Psoas muscle (tissue), 7 donors: ENCODE measurements at regions not wholly inside any gene's neighbourhood (a gene's known extent, or its start where the extent isn't known, plus 50 kb on each side); places are given as distances from the start of the nearest gene placed in this dataset.

Experiments used
- ATAC-seq, 4 donors: fragments of 200-7000 bp; cut with Tn5 transposase; one replicate each; pipeline ENCODE4 v1.9.1; 2020; ENCODE audit warnings: moderate library complexity in 3 of 4, mild to moderate bottlenecking in 2 of 4
- DNase-seq, 2 donors: peaks; one replicate each; pipeline ENCODE4 v3.0.0-alpha.2; 2020
- H3K27ac ChIP-seq: fragments of 200-600 bp; one replicate; pipeline ENCODE4 v1.8.0; 2022
- H3K27me3 ChIP-seq, 3 donors: fragments of 200-600 bp in 1 of 3; one replicate each; pipeline versions ENCODE4 v1.6.1 to v1.8.0; 2013 to 2022; ENCODE audit warnings: low read length in 2 of 3, mild to moderate bottlenecking in 2 of 3, moderate library complexity in 1 of 3; ENCODE audit not compliant: insufficient read depth in 3 of 3
- H3K36me3 ChIP-seq, 2 donors: fragments of 200-600 bp in 1 of 2; one replicate each; pipeline versions ENCODE4 v1.6.1 to v1.8.0; 2013 to 2022; ENCODE audit warnings: low read depth in 1 of 2, mild to moderate bottlenecking in 1 of 2, moderate library complexity in 1 of 2; ENCODE audit not compliant: insufficient read depth in 1 of 2
- H3K4me1 ChIP-seq: fragments of 200-600 bp; one replicate; pipeline ENCODE4 v1.8.0; 2022
- H3K4me3 ChIP-seq: fragments of 200-600 bp; one replicate; pipeline ENCODE4 v1.8.0; 2022; ENCODE audit warnings: mild to moderate bottlenecking
- H3K9me3 ChIP-seq: fragments of 200-600 bp; one replicate; pipeline ENCODE4 v1.8.0; 2022
- WGBS, 3 donors: extraction: QIAGEN DNeasy Blood & Tissue Kit; methylation state at CpG; one replicate each; pipeline versions ENCODE4 v1.1.6 to v1.1.7; 2013; 5-methylcytosine and 5-hydroxymethylcytosine counted together
- intact Hi-C, 2 donors: fragments of 100-400 bp; cut with DNase I; formaldehyde crosslinking; loops; one replicate each; pipeline versions ENCODE4 v1.11.0 to v1.14.2; 2022
- TF ChIP-seq, protein P1 (sequence below): fragments of 200-600 bp; IDR thresholded peaks from one replicate; pipeline ENCODE4 v1.8.0; 2022; ENCODE audit warnings: antibody characterized with exemption
- donor health status: healthy with polysubstance abuse.
- donor health status: DM: no; HTN: no; CAD: no; lungs with moderate emphysema.
- donor health status: Bipolar disorder and iron deficiency.
- donor health status: healthy.
- donor health status: DM: yes; HTN: yes; CAD: no.
- donor health status: DM: no; HTN: no; CAD: no.
- donor health status: DM: yes; HTN: yes; CAD: no.

DNA sequence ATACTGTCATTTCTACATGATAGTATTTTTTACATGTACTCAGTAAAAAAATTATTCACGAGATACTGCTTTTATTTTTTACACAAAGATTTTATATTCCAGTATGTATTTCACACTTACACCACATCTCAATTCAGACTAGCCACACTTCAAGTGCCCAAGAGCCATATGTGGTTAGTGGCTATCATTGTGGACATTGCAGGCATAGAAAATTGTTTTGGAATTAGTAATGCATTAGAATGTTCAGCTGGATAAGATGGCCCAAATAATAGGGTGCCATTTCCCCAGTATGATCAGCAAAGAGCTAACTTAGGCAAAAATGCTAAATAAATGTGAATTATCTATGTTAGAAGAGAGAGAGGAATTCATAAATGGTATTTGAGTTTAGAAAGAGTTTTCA, 203.8 kb upstream of the MCTP2 start:
- Histone ChIP-seq H3K4me1 (no peaks in the 10 kb centered on the region), H3K27me3 (peaks cover 0 to 15% (median 0%) of the 10 kb centered on the region in 3 donors), H3K36me3 (no peaks in the 10 kb centered on the region), H3K9me3 (no peaks in the 10 kb centered on the region), H3K27ac (no peak overlapping the region), H3K4me3 (no peak overlapping the region)
- TF ChIP-seq, protein P1, sequence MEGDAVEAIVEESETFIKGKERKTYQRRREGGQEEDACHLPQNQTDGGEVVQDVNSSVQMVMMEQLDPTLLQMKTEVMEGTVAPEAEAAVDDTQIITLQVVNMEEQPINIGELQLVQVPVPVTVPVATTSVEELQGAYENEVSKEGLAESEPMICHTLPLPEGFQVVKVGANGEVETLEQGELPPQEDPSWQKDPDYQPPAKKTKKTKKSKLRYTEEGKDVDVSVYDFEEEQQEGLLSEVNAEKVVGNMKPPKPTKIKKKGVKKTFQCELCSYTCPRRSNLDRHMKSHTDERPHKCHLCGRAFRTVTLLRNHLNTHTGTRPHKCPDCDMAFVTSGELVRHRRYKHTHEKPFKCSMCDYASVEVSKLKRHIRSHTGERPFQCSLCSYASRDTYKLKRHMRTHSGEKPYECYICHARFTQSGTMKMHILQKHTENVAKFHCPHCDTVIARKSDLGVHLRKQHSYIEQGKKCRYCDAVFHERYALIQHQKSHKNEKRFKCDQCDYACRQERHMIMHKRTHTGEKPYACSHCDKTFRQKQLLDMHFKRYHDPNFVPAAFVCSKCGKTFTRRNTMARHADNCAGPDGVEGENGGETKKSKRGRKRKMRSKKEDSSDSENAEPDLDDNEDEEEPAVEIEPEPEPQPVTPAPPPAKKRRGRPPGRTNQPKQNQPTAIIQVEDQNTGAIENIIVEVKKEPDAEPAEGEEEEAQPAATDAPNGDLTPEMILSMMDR = no peak
- WGBS, 3 donors = 85 to 93% (median 87%) methylated on average over 1 of the region's 1 CpG
- intact Hi-C loops = no loop called here
- ATAC-seq (no peak), DNase-seq (no peak)

DNA sequence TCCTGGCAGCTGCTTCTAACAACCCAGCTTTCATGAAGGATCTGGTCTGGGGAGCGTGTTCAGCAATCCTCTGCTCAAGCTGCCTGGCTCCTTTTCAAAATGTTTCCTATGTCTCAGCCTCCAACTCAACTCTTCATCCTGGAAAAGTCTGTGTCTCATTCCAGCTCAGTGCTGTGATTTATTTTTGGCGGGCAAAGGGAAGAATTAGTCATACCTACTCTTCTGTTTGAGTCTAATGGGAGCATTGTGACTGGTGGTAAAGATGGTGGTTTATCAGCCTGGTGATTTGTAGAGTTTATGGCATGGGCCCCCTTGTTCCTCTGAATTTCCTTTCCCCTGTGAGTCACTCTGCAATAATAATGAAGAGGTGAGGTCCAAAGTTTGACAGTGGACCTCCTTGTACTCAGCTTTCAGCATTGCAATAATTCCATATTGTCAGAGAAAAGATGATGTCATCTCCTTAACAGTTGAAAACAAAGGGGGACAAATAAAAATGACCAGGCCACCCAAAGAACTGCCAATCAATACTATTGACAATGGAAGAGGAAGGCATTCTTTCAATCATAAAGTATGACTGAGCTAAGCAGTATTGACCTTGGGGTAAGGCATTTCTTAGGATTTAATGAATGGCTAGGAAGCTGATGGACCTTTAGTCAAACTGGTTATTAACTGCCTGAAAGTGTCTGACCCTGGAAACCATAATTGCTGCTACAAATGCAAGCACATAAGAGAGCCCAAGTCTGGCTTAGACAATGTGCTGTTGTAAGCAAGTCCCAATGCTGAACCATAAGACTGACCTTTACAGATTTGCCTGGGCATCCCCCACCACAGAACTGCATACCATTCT, 204.7 kb upstream of the MCTP2 start:
- Histone ChIP-seq H3K36me3 (no peaks in the 10 kb centered on the region), H3K4me3 (no peak overlapping the region), H3K27ac (no peak overlapping the region), H3K27me3 (peaks cover 0 to 15% (median 0%) of the 10 kb centered on the region in 3 donors), H3K9me3 (no peaks in the 10 kb centered on the region), H3K4me1 (no peaks in the 10 kb centered on the region)
- 35 to 41% (median 37%) methylated on average over 2 of the region's 2 CpGs for WGBS, 3 donors
- ATAC-seq (no peak), DNase-seq (no peak)
- TF ChIP-seq, protein P1 = no peak
- intact Hi-C loops = no loop called here

DNA sequence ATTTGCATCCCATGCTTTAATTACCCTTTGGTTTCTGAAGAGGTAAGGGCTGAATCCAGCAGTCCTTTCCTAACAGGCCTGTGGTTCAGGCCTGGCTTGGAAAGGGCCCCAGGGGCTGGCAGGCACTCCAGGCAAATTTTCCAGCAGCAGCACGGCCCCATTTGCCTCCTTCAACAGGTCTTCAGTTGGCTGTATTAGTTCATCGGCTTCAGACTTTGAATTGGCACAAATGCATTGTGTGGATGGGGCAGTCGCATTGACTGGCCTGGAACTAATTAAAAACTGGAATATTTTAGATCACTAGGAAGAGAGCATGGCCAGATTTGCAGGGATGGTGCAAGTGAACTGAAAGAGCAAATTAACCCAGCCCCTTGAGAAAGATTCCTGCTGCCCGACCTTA, 207.8 kb upstream of the MCTP2 start:
- Histone ChIP-seq H3K9me3 (no peaks in the 10 kb centered on the region), H3K27ac (no peak overlapping the region), H3K27me3 (peaks cover 0 to 15% (median 0%) of the 10 kb centered on the region in 3 donors), H3K4me3 (no peak overlapping the region), H3K36me3 (no peaks in the 10 kb centered on the region), H3K4me1 (no peaks in the 10 kb centered on the region)
- TF ChIP-seq, protein P1 = no peak
- 26 to 53% (median 32%) methylated on average over 4 of the region's 4 CpGs for WGBS, 3 donors
- intact Hi-C loops = no loop called here
- ATAC-seq (no peak), DNase-seq (no peak)

DNA sequence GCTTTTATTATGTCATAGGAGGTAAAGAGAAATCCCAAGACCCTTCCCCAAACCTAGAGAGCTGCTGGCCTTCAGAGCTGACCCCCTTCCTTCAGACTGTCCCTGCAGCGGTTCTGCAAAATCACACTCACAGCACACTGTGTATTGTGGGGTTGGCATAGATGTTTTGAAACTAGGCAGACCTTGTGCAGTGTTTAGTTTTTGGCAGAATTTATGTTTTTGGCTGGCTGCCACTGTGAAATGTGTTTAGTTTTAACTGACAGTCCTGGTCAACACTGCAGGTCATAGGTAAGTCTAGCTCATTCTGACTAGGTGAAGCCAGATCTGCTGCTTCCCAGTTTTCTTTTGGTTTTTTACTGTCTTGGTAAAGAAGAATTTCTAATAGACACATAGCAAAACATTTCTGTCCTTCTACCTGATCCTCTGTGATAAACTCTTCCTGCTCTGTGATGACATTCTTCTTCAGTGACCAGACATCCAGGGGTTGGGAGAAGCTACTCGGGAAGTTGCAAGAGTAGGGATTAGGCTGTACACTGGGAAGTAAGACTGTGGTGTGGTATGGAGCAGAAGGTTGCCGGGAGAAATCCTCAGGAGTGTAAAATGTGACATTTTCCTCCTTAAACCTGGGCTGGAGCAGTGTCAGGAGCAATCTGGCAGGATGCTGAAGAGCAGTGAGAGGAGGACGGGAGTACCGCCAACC, 209.6 kb upstream of the MCTP2 start:
- intact Hi-C loops = no loop called here
- no peak overlapping the region for H3K27ac ChIP-seq
- no peaks in the 10 kb centered on the region for H3K36me3 ChIP-seq
- ATAC-seq = no peak
- H3K4me3 ChIP-seq = no peak overlapping the region
- peaks cover 0 to 15% (median 0%) of the 10 kb centered on the region in 3 donors for H3K27me3 ChIP-seq
- 77 to 89% (median 83%) methylated on average over 5 of the region's 5 CpGs for WGBS, 3 donors
- H3K4me1 ChIP-seq = no peaks in the 10 kb centered on the region
- no peaks in the 10 kb centered on the region for H3K9me3 ChIP-seq
- no peak for DNase-seq
- TF ChIP-seq, protein P1 = no peak
